ENCODE measurements at regions not wholly inside any gene's neighbourhood (a gene's known extent, or its start where the extent isn't known, plus 50 kb on each side); places are given as distances from the start of the nearest gene placed in this dataset.

- H3K36me3 ChIP-seq = no peaks in the 10 kb centered on the region
- no peaks in the 10 kb centered on the region for H4K20me1 ChIP-seq (ENCODE audit: low read depth)
- H3K9me3 Mint-ChIP-seq = peaks cover 8% of the 10 kb centered on the region
- H2AFZ ChIP-seq (replicated peaks) = no peak overlapping the region
- H3K27ac Mint-ChIP-seq = no peak overlapping the region
- no peak overlapping the region for H3K4me3 ChIP-seq
- TF ChIP-seq EZH2 (IDR thresholded peaks at IDR 0.05) (no peak), CTCF (IDR thresholded peaks at IDR 0.05) (no peak), EZH2phosphoT487 (IDR thresholded peaks at IDR 0.05) (no peak)
- H3F3A ChIP-seq (ENCODE audit: low read depth) = peaks cover 7% of the 10 kb centered on the region
- peaks cover 4% of the 10 kb centered on the region for H3K27me3 Mint-ChIP-seq (ENCODE audit: insufficient read depth, low read depth)
- no peaks in the 10 kb centered on the region for H3K27me3 ChIP-seq
- no peak overlapping the region for H3K27ac ChIP-seq
- no peak for DNase-seq (ENCODE audit: low spot score)
- no peak overlapping the region for H3K4me2 ChIP-seq
- no peaks in the 10 kb centered on the region for H3K9me3 ChIP-seq (ENCODE audit: low read depth)
- H3K79me2 ChIP-seq (ENCODE audit: low read depth) = no peaks in the 10 kb centered on the region
- H3K4me3 Mint-ChIP-seq = no peak overlapping the region
- H3K4me1 Mint-ChIP-seq = no peaks in the 10 kb centered on the region
- peaks cover 3% of the 10 kb centered on the region for H3K36me3 Mint-ChIP-seq
- no peak overlapping the region for H3K9ac ChIP-seq
- peaks cover 8% of the 10 kb centered on the region for H3K4me1 ChIP-seq
Observed at GRCh38 chr10:129075508-129075907, 391.5 kb upstream of the MGMT start.

GRCh38 chr10:129075927-129076326 lies 391.1 kb upstream of the MGMT start:
- peaks cover 8% of the 10 kb centered on the region for H3K4me1 ChIP-seq
- no peaks in the 10 kb centered on the region for H4K20me1 ChIP-seq (ENCODE audit: low read depth)
- Mint-ChIP-seq H3K27me3 (ENCODE audit: insufficient read depth, low read depth) (peaks cover 3% of the 10 kb centered on the region), H3K4me3 (no peak overlapping the region), H3K4me1 (no peaks in the 10 kb centered on the region), H3K27ac (no peak overlapping the region), H3K9me3 (peaks cover 11% of the 10 kb centered on the region), H3K36me3 (peaks cover 3% of the 10 kb centered on the region)
- no peaks in the 10 kb centered on the region for H3K27me3 ChIP-seq
- no peak overlapping the region for H2AFZ ChIP-seq (replicated peaks)
- H3F3A ChIP-seq (ENCODE audit: low read depth) = peaks cover 7% of the 10 kb centered on the region
- H3K79me2 ChIP-seq (ENCODE audit: low read depth) = no peaks in the 10 kb centered on the region
- H3K36me3 ChIP-seq = no peaks in the 10 kb centered on the region
- H3K9me3 ChIP-seq (ENCODE audit: low read depth) = no peaks in the 10 kb centered on the region
- H3K27ac ChIP-seq = no peak overlapping the region
- H3K4me3 ChIP-seq = no peak overlapping the region
- H3K9ac ChIP-seq = no peak overlapping the region
- H3K4me2 ChIP-seq = no peak overlapping the region
- DNase-seq (ENCODE audit: low spot score) = no peak
- no peak for TF ChIP-seq EZH2 (IDR thresholded peaks at IDR 0.05)
- TF ChIP-seq EZH2phosphoT487 (IDR thresholded peaks at IDR 0.05) = no peak
- no peak for TF ChIP-seq CTCF (IDR thresholded peaks at IDR 0.05)

- no peak for TF ChIP-seq CTCF (IDR thresholded peaks at IDR 0.05)
- TF ChIP-seq EZH2phosphoT487 (IDR thresholded peaks at IDR 0.05) = no peak
- TF ChIP-seq EZH2 (IDR thresholded peaks at IDR 0.05) = no peak
- Mint-ChIP-seq H3K36me3 (no peaks in the 10 kb centered on the region), H3K4me3 (no peak overlapping the region), H3K9me3 (peaks cover 8% of the 10 kb centered on the region), H3K4me1 (no peaks in the 10 kb centered on the region), H3K27ac (no peak overlapping the region), H3K27me3 (ENCODE audit: insufficient read depth, low read depth) (peaks cover 3% of the 10 kb centered on the region)
- Histone ChIP-seq H3K4me1 (peaks cover 8% of the 10 kb centered on the region), H3F3A (ENCODE audit: low read depth) (peaks cover 7% of the 10 kb centered on the region), H3K79me2 (ENCODE audit: low read depth) (no peaks in the 10 kb centered on the region), H3K27ac (no peak overlapping the region), H3K4me3 (no peak overlapping the region), H2AFZ (replicated peaks) (no peak overlapping the region), H3K4me2 (no peak overlapping the region), H3K36me3 (no peaks in the 10 kb centered on the region), H4K20me1 (ENCODE audit: low read depth) (no peaks in the 10 kb centered on the region), H3K9ac (no peak overlapping the region), H3K9me3 (ENCODE audit: low read depth) (no peaks in the 10 kb centered on the region), H3K27me3 (no peaks in the 10 kb centered on the region)
- DNase-seq (ENCODE audit: low spot score) = no peak
Observed at GRCh38 chr10:129078346-129078745, 388.7 kb upstream of the MGMT start.
